Retinal pigment epithelial cell (primary cell): ENCODE measurements at regions not wholly inside any gene's neighbourhood (a gene's known extent, or its start where the extent isn't known, plus 50 kb on each side); places are given as distances from the start of the nearest gene placed in this dataset.

Source experiments
- DNase-seq: peaks from one replicate; pipeline ENCODE4 v3.0.0-alpha.2; 2010; ENCODE audit warnings: low read depth
- H3K4me3 ChIP-seq: 2 replicates; pipeline ENCODE4 v1.5.1; 2011; ENCODE audit warnings: mild to moderate bottlenecking, low read length, control low read depth, moderate library complexity
- CTCF ChIP-seq: conservative IDR thresholded peaks from 2 replicates; pipeline ENCODE4 v1.5.1; 2011; ENCODE audit warnings: low read depth, low read length, control low read depth, inconsistent platforms

- no peak for DNase-seq
- no peak for TF ChIP-seq CTCF
Measured at GRCh38 chr15:62925875-62926274, 116.7 kb upstream of the TPM1 start.

DNA sequence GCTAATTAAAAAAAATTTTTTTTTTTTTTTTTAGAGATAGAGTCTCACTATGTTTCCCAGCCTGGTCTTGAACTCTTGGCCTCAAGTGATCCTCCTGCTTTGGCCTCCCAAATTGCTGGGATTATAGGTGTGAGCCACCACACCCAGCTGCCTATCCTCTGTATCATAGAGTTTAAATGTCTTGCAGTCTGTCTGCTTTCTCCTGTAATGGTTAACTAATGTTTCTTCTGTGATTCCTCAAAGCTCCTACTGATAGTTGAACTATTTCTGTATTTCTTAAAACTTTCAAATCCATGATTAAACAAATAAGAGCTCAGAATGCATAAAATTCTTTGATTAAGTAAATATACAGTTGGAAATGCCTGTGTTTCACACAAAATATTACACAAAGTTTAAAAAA lies 115.4 kb upstream of the TPM1 start:
- TF ChIP-seq CTCF = no peak
- no peak for DNase-seq
- H3K4me3 ChIP-seq = no peak overlapping the region

More at GRCh38 chr15:62925875-62926274, 116.7 kb upstream of the TPM1 start:
- H3K4me3 ChIP-seq = no peak overlapping the region

DNA sequence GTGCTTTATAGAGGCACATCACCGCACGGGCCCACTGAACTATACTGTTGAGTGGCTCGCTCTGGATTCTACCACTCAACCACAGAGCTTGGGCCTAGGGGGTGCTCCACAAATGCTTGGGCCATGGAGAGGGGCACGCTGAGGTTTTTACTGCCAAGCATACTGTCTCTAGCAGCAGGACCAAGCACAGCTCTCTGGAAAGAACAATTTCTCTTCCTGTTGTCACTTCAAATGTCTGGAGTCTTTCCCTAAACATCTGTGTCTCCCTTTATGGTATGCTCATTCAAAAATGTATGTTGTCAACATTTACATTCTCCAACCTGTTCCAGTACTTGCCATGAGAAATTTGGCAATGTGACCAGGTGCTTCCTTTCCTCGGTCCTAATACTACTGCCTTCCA lies 114.7 kb upstream of the TPM1 start:
- no peak for DNase-seq
- no peak overlapping the region for H3K4me3 ChIP-seq
- no peak for TF ChIP-seq CTCF

DNA sequence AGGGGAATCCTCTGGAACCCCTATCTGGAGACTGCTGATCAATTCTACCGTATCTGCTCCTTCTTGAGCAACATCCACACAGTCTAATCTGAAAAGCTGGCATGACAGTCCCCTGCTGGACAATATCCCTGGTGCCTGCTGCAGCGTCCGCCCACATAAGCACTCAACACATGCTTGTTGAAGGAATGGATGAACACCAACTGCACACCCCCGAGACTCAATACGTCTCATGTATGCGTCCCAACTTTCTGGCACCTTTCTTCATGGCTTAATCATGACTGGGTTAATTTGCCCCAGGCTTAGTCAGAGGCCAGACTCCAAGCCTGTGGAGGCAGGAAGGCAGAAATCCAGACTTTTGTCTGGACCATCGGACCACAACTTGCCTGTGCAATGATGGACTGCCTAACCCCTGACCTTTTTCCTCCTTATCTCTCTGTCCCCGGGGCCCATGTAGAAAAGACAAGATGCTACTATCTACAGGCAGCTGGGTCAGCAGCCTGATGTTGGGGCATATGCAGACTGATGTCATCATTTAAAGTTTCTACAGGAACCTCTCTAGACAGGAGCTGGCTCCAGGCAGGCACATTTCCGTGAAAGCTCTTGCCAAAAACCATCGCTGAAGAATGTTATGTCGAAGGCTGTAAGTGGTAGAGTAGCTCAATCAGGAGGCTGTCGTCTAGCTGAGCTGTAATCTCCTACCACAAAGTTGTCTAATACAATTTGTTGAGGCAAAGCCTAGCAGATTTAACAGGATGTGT lies 114.1 kb upstream of the TPM1 start:
- peak; percentile 87 for DNase-seq
- TF ChIP-seq CTCF = peak; percentile 60
- H3K4me3 ChIP-seq = no peak overlapping the region

DNA sequence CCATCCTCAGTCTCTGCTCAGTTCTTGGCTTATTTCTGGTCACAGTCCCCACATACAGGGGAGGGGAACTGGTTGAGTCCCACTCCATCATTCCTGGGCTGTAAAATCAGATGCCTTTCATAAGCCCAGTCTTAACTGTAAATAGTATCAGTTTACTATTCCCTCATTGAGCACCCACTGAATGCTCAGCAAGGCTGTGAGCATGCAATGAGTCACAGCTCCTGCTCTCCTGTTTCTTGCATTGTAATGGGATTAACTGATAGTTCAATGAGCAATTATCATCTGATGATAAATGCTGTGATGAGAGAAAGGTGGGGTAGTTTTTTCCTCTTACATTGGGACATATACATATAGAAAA lies 113.6 kb upstream of the TPM1 start:
- H3K4me3 ChIP-seq = no peak overlapping the region
- TF ChIP-seq CTCF = no peak
- DNase-seq = peak; percentile 84

DNA sequence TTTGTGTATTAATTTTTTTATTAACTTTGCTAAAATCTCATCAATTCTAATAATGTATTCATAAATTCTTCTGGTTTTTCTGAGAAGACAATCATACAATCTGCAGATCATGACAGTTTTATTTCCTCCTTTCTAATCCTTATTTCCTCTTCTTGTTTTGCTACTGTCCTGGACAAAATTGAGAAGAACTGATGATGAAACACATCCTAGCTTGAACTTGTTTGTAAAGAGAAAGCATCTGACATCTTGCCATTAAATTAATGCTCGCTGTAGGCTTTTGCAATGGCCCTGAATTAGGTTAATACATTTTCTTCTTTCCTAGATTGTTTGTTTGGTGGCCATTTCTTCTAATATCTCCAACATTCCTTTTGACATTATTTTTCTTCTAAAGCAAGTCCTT lies 110.9 kb upstream of the TPM1 start:
- no peak overlapping the region for H3K4me3 ChIP-seq
- DNase-seq = no peak
- TF ChIP-seq CTCF = no peak

GRCh38 chr15:62932436-62932835 lies 110.1 kb upstream of the TPM1 start:
- DNase-seq = no peak
- no peak overlapping the region for H3K4me3 ChIP-seq

More at GRCh38 chr15:62932436-62932835, 110.1 kb upstream of the TPM1 start:
- TF ChIP-seq CTCF = no peak
